Neural cell (in vitro differentiated cells): ENCODE measurements at regions not wholly inside any gene's neighbourhood (a gene's known extent, or its start where the extent isn't known, plus 50 kb on each side); places are given as distances from the start of the nearest gene placed in this dataset.

Source experiments
- H2AFZ ChIP-seq: fragments of 200-600, 300-800 bp; sonication (generic), shearing (Covaris generic); 2 replicates; pipeline ENCODE4 v1.6.0; 2014; ENCODE audit warnings: low read depth, mild to moderate bottlenecking, antibody characterized with exemption, low read length, moderate library complexity
- H3F3A ChIP-seq: fragments of 200-600 bp; shearing (Covaris generic); 2 replicates; pipeline ENCODE4 v1.6.1; 2016; ENCODE audit warnings: mild to moderate bottlenecking, moderate library complexity, mixed read lengths, antibody characterized with exemption, low read length; ENCODE audit not compliant: insufficient read depth, poor library complexity, severe bottlenecking
- H3K27ac ChIP-seq: fragments of 200-600, 300-800 bp; sonication (generic), shearing (Covaris generic); 2 replicates; pipeline ENCODE4 v1.5.1; 2014; ENCODE audit warnings: mild to moderate bottlenecking, low read length, moderate library complexity
- H3K27me3 ChIP-seq: fragments of 300-800, 200-600 bp; sonication (generic), shearing (Covaris generic); 2 replicates; pipeline ENCODE4 v1.6.0; 2014; ENCODE audit warnings: mild to moderate bottlenecking, low read depth, low read length, moderate library complexity; ENCODE audit not compliant: insufficient read depth
- H3K36me3 ChIP-seq: fragments of 300-800, 200-600 bp; sonication (generic), shearing (Covaris generic); 2 replicates; pipeline ENCODE4 v1.5.1; 2014; ENCODE audit warnings: mild to moderate bottlenecking, antibody characterized with exemption, low read length, moderate library complexity; ENCODE audit not compliant: insufficient read depth
- H3K4me2 ChIP-seq: fragments of 300-800, 200-600 bp; sonication (generic), shearing (Covaris generic); 2 replicates; pipeline ENCODE4 v1.6.0; 2014; ENCODE audit warnings: mild to moderate bottlenecking, low read length
- H3K4me3 ChIP-seq: fragments of 300-800, 200-600 bp; sonication (generic), shearing (Covaris generic); 2 replicates; pipeline ENCODE4 v1.5.1; 2014; ENCODE audit warnings: mild to moderate bottlenecking, low read length, moderate library complexity
- H3K79me2 ChIP-seq: fragments of 200-600 bp; shearing (Covaris generic); replicated peaks from 2 replicates; pipeline ENCODE4 v1.6.0; 2014; ENCODE audit warnings: mild to moderate bottlenecking, low read length, moderate library complexity; ENCODE audit not compliant: insufficient read depth
- H3K9ac ChIP-seq: fragments of 300-800, 200-600 bp; sonication (generic), shearing (Covaris generic); 2 replicates; pipeline ENCODE4 v1.6.1; 2016; ENCODE audit warnings: mild to moderate bottlenecking, low read length, mixed read lengths
- H3K9me2 ChIP-seq: fragments of 200-600 bp; shearing (Covaris generic); 2 replicates; pipeline ENCODE4 v1.6.1; 2016; ENCODE audit warnings: mild to moderate bottlenecking, low read length, mixed read lengths; ENCODE audit not compliant: insufficient read depth
- H3K9me3 ChIP-seq: fragments of 200-600, 300-800 bp; sonication (generic), shearing (Covaris generic); 2 replicates; pipeline ENCODE4 v1.6.1; 2016; ENCODE audit warnings: mild to moderate bottlenecking, mixed run types, low read length, moderate library complexity, mixed read lengths
- H4K20me1 ChIP-seq: fragments of 200-600 bp; shearing (Covaris generic); 2 replicates; pipeline ENCODE4 v1.6.1; 2016; ENCODE audit warnings: mild to moderate bottlenecking, mixed run types; ENCODE audit not compliant: insufficient read depth
- CTCF ChIP-seq: fragments of 450-650 bp; IDR thresholded peaks from 2 replicates; pipeline ENCODE4 v1.5.1; 2014; ENCODE audit warnings: antibody characterized with exemption, mild to moderate bottlenecking, moderate library complexity; ENCODE audit not compliant: poor library complexity, severe bottlenecking
- EP300 ChIP-seq: fragments of 450-650 bp; conservative IDR thresholded peaks from 2 replicates; pipeline ENCODE4 v1.6.1; 2014; ENCODE audit warnings: antibody characterized with exemption, mild to moderate bottlenecking, moderate library complexity; ENCODE audit not compliant: poor library complexity, severe bottlenecking
- EZH2 ChIP-seq: fragments of 200-600, 300-800 bp; shearing (Covaris generic), sonication (generic); IDR thresholded peaks from 2 replicates; pipeline ENCODE4 v1.6.1; 2014; ENCODE audit warnings: antibody characterized with exemption, low read length, borderline replicate concordance, mild to moderate bottlenecking; ENCODE audit not compliant: insufficient read depth, poor library complexity, severe bottlenecking
- MXI1 ChIP-seq: fragments of 450-650 bp; conservative IDR thresholded peaks from 2 replicates; pipeline ENCODE4 v1.6.1; 2014; ENCODE audit warnings: antibody characterized with exemption, mild to moderate bottlenecking; ENCODE audit not compliant: poor library complexity, severe bottlenecking
- POLR2AphosphoS5 ChIP-seq: IDR thresholded peaks from 2 replicates; pipeline ENCODE4 v1.6.1; 2012
- RAD21 ChIP-seq: fragments of 450-650 bp; conservative IDR thresholded peaks from 2 replicates; pipeline ENCODE4 v1.6.1; 2014; ENCODE audit warnings: antibody characterized with exemption, mild to moderate bottlenecking, moderate library complexity
- REST ChIP-seq: IDR thresholded peaks from 2 replicates; pipeline ENCODE4 v1.6.1; 2012; ENCODE audit warnings: borderline replicate concordance
- SMC3 ChIP-seq: fragments of 450-650 bp; conservative IDR thresholded peaks from 2 replicates; pipeline ENCODE4 v1.6.1; 2014; ENCODE audit warnings: antibody characterized with exemption, mild to moderate bottlenecking, moderate library complexity; ENCODE audit not compliant: poor library complexity
- TAF1 ChIP-seq: IDR thresholded peaks from 2 replicates; pipeline ENCODE4 v1.6.1; 2012; ENCODE audit warnings: low read depth

GRCh38 chr3:182440101-182440500 is 353.2 kb upstream of the ATP11B start:
- TF ChIP-seq RAD21 (no peak), REST (no peak)
- Histone ChIP-seq H3K9ac (no peak overlapping the region), H3F3A (no peaks in the 10 kb centered on the region), H3K79me2 (no peaks in the 10 kb centered on the region), H3K4me3 (no peak overlapping the region), H3K4me2 (no peak overlapping the region), H3K9me2 (no peaks in the 10 kb centered on the region), H3K27me3 (no peaks in the 10 kb centered on the region), H2AFZ (no peak overlapping the region), H3K27ac (no peak overlapping the region), H4K20me1 (no peaks in the 10 kb centered on the region), H3K36me3 (no peaks in the 10 kb centered on the region), H3K9me3 (no peaks in the 10 kb centered on the region)

- H3K79me2 ChIP-seq, result no peaks in the 10 kb centered on the region
- no peak overlapping the region for H2AFZ ChIP-seq
- no peak overlapping the region for H3K4me3 ChIP-seq
- H3K36me3 ChIP-seq, result no peaks in the 10 kb centered on the region
- H3F3A ChIP-seq, result no peaks in the 10 kb centered on the region
- no peak for TF ChIP-seq EP300
- TF ChIP-seq RAD21, result no peak
- no peak for TF ChIP-seq REST
- no peak for TF ChIP-seq POLR2AphosphoS5
- TF ChIP-seq MXI1, result no peak
- TF ChIP-seq SMC3, result no peak
- no peak for TF ChIP-seq EZH2
- no peak for TF ChIP-seq TAF1
- TF ChIP-seq CTCF, result no peak
- no peaks in the 10 kb centered on the region for H4K20me1 ChIP-seq
- H3K9ac ChIP-seq, result no peak overlapping the region
- H3K27me3 ChIP-seq, result no peaks in the 10 kb centered on the region
- no peaks in the 10 kb centered on the region for H3K9me2 ChIP-seq
- no peak overlapping the region for H3K4me2 ChIP-seq
- no peak overlapping the region for H3K27ac ChIP-seq
- H3K9me3 ChIP-seq, result no peaks in the 10 kb centered on the region
Observed at GRCh38 chr3:182445576-182445975, 347.7 kb upstream of the ATP11B start.
